GM21390 (cell line): ENCODE measurements at regions not wholly inside any gene's neighbourhood (a gene's known extent, or its start where the extent isn't known, plus 50 kb on each side); places are given as distances from the start of the nearest gene placed in this dataset.
A peak's percentile ranks its signal among the peaks of the same experiment; 100 is the strongest.

ENCODE experiments used
- ATAC-seq: cut with Tn5 transposase; IDR thresholded peaks from one replicate; pipeline ENCODE4 v1.9.1; 2021; ENCODE audit not compliant: unreplicated experiment

- no peak for ATAC-seq
These were observed 216.8 kb upstream of the SGK1 start for GRCh38 chr6:134534708-134535149.

- no peak for ATAC-seq
These were observed 216.1 kb upstream of the SGK1 start for GRCh38 chr6:134533991-134534390.

GRCh38 chr6:134532694-134533624, 215.0 kb upstream of the SGK1 start:
- no peak for ATAC-seq

GRCh38 chr6:134531611-134532010, 213.7 kb upstream of the SGK1 start:
- ATAC-seq: no peak

GRCh38 chr6:134531188-134531551, 213.3 kb upstream of the SGK1 start:
- no peak for ATAC-seq

GRCh38 chr6:134529921-134530320, 212.0 kb upstream of the SGK1 start:
- ATAC-seq: no peak

GRCh38 chr6:134529305-134529704, 211.4 kb upstream of the SGK1 start:
- no peak for ATAC-seq

GRCh38 chr6:134527108-134527787, 209.3 kb upstream of the SGK1 start:
- no peak for ATAC-seq

- no peak for ATAC-seq
These were observed 207.4 kb upstream of the SGK1 start for GRCh38 chr6:134525190-134525868.

- ATAC-seq: no peak
These were observed 206.2 kb upstream of the SGK1 start for GRCh38 chr6:134523903-134524650.

GRCh38 chr6:134523051-134523450, 205.1 kb upstream of the SGK1 start:
- no peak for ATAC-seq

- no peak for ATAC-seq
These were observed 203.2 kb upstream of the SGK1 start for GRCh38 chr6:134521116-134521501.

- ATAC-seq: no peak
These were observed 202.5 kb upstream of the SGK1 start for GRCh38 chr6:134520181-134521115.

GRCh38 chr6:134519465-134519864, 201.6 kb upstream of the SGK1 start:
- ATAC-seq: peak; percentile 49

- no peak for ATAC-seq
These were observed 200.0 kb upstream of the SGK1 start for GRCh38 chr6:134517868-134518267.

GRCh38 chr6:134517145-134517658, 199.3 kb upstream of the SGK1 start:
- ATAC-seq: no peak

GRCh38 chr6:134516582-134516981, 198.7 kb upstream of the SGK1 start:
- no peak for ATAC-seq

GRCh38 chr6:134515986-134516385, 198.1 kb upstream of the SGK1 start:
- no peak for ATAC-seq

- no peak for ATAC-seq
These were observed 195.1 kb upstream of the SGK1 start for GRCh38 chr6:134512981-134513391.
